Activated gamma-delta T cell treated with anti-CD3 and anti-CD28 coated beads, Interleukin-2, amount 50 U/mL, for 16 hours (primary cell): ENCODE measurements at regions not wholly inside any gene's neighbourhood (a gene's known extent, or its start where the extent isn't known, plus 50 kb on each side); places are given as distances from the start of the nearest gene placed in this dataset.
"Not testable (repeated sequence)": the region's sequence is repeated elsewhere in the genome, so short reads cannot be mapped to it uniquely, and the experiment has no call there.

Experiments used
- DNase-seq: peaks from one replicate; pipeline ENCODE4 v3.0.0-alpha.2; 2020; ENCODE audit warnings: low read depth

DNA sequence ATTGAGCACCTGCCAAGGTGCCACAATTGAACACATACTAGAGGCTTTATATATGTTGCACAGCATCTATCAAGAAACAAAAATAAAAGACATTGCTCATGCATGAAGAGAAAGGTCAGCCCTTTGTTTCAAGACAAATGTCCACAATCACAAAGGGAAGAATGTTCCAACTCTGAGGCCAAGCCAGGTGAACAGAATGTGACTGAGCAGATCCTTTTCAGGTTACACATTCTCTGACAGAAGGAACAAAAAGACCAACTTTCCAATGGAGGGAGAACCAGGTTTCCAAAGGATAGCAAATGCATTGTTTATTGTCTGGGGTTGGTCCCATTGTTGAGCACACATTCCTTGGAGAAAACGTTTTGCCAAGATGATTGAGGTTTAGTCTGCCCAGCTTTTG lies 50.2 kb upstream of the FAM174B start:
- DNase-seq: no peak

DNA sequence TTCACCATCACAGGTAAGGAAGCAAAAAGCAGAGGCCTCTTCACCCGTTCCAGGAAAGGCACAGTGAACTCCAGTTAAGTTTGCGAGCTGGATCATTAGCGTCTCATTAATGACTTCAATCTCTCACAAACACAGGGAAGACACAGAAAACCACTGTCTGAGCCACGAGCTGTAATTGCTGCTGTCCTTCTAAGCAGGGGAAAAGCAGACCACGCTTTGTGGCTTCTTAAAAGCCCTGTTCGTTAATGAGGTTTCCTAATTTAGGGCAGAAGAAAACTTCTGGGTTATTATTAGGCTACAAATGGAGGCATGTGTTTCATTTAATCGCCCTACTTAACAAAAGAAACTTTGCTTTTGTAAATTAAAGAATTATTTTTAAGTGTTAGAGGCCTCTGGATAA lies 50.6 kb upstream of the FAM174B start:
- DNase-seq: no peak

DNA sequence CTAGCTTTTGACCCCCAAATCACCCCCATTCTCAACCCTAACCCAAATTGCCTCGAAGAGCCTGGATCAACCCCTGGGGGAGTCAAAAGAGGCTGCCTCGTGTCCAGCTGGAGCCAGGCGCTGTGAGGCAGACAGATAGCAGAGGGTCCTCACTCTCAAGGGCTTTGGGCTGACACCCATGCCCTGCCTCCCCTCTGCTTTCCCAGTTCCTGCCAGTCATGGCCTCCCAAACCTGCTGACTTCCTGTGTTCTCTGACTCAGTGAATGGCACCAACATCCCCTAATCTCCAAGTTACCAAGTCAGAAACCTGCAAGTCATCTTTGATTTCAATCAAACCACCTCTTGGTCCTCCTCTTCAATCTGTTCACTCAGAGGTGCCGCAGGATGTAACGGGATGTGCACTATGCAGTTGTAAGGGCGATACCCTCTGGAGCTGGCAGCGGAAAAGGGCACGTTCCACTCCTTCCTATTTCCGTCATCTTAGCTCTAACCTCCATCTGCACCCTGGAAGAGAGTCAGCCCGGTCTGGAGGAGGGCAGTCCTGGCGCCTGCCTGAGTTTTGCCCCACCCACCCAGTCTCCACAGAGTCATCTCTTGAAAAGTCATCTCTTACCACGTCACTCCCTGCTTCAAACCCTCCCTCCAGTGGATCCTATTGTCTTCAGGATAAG lies 52.4 kb upstream of the FAM174B start:
- no peak for DNase-seq

DNA sequence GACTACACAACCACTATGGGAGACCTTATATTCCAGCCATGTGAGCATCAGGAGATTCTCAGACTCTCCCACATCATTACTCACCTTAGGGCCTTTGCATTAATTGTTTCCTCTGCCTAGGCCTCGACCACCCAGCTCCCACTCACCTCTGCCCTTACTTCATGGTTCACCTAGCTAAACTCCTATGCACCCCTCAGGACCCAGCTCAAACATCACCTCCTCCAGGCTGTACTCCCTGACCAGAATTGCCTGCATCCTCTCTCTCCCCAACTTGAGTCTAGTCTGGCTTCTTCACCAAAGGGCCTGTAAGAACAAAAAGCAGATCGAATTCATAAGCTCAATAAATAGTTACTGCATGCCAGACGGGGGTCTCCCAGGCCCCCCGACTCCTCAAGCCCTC lies 53.1 kb upstream of the FAM174B start:
- no peak for DNase-seq

DNA sequence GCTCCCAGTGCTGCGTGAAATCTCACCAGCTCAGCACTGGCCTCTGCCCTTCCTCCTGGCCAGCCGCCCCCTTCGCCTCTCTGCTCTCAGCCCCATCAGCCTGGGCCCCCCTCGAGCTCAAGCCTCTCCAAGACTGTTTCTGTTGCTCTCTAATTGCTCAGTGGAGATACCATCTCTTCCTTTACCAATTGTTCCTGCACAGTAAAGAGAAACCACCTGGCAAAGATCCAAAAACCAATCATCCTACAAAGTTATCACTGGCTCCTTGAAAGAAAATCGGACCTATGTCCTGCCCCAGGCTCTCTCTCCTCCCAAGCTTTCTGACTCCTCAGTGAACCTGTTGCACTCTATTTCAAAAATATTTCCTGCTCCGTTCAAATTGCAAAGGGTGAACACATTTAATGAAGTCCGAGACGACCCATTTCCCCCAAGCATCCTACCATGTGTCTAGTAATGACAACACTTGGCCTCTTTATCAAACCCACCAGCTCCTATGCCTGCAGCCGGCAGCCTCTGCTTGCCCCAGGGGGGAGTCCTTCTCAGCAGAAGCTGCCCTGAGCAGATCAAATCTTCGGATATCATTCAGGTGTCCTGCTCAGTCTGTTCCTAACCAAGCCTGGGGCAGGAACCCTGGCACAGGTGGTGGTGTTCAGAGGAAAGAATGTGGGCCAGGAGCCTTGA lies 53.7 kb upstream of the FAM174B start:
- no peak for DNase-seq

DNA sequence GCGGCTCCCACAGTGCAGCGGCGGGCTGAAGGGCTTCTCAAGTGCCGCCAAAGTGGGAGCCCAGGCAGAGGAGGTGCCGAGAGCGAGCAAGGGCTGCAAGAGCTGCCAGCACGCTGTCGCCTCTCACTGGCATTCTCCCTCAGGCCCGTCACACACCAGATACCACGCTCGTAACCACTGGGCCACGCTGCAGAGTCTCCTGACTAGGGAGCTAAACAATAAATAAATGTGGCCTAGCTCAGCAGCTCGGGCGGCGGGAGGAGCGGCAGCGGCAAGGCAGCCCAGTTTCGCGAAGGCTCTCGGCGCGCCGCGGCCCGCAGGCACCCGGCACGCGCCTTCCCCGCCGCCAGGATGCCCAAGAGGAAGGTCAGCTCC lies 55.9 kb upstream of the FAM174B start:
- no peak for DNase-seq

DNA sequence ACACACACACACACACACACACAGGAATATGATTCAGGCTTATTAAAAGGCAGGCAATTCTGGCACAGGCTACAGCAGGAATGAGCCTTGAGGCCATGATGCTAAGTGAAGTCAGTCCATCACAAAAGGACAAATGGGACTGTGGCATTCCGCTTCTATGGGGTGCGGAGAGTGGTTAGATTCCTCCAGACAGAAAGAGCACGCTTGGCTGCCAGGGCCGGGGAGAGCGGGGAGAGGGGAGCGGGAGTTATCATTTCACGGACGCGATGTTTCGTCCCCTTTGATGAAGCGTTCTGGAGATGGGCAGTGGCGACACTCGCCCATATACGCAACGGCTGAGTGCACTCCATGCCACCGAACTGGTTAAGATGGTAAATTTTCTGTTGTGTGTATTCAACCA lies 58.5 kb upstream of the FAM174B start:
- DNase-seq: no peak

DNA sequence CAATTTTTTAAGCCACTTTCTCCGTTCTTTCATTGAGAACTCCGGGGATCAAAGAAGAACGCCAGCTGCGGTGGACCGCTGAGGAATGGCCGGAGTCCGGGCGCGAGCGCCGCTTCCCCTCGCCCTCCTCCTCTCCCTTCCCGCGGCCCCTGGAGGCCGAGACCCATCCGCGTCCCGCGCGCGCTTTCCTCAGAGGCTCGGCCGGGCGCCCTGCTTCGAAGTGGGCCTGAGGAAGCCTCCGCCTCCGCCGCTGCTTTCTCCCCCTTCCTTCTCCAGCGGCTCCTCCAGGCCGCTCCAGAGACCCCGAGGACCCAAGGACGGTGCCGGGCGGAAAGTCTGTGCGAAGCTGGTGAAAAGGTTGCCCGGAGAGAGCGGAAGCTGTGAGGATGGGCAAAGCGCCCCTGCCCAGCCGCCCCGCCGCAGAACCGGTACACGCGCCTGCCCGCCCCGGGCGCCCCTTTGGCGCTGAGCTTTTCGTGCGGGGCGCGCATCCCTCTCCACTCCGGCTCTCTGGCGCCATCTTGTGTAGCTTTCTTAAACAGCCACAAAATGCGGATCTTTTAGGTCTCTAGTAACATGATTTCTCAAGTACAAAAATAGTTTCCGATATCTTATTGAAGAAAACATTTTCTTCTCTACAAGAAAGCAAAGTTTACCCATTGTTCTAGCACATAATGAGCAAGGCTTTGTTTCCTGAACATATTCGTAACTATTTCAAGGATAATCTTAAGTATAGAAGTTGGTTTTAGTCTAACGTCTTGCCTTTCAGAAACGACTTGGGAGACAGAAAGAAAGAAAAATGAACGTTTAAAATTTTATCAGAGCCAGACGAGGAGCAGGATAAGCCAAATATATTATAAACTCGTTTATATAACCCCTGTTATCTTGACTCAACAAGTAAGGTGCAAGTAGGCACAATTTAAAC lies 59.2 kb upstream of the FAM174B start:
- peak; percentile 64 for DNase-seq

DNA sequence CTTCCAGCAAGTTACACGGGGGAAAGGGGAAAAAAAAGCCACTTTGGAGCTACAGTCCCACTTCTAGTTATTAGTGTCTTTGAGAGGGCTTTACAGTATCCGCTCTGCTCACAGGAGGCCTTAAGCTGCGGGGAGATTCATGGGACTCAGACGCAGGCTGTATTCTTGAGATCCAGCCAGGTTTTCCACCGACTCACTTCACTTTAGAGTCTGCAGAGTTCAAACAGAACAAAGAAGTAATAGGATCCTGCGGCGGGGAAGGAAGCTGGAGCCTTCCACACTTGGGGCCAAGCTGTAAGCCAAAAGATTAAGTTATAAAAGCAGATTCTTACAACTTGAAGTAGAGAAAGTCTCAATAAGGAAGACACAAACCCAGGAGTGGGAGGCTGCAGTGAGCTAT lies 60.2 kb upstream of the FAM174B start:
- no peak for DNase-seq

DNA sequence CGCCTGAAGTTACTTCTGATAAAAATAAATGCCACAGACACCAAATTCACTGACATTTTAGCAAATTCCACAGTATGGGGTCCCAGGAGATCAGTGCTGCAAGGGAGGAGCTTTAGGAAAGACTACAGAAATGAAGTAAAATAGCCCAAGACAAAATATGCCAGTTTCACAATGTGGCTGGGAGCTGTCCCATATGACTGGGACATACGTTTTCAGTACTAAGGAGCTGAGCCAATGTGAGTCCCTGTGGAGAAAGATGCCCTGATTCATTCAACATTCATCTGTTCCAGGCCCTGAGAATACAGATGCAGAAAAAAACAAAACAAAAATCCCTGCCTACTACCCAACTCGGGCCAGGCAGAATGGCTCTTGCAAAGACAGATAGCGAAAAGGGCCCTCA lies 63.4 kb upstream of the FAM174B start:
- DNase-seq: no peak

DNA sequence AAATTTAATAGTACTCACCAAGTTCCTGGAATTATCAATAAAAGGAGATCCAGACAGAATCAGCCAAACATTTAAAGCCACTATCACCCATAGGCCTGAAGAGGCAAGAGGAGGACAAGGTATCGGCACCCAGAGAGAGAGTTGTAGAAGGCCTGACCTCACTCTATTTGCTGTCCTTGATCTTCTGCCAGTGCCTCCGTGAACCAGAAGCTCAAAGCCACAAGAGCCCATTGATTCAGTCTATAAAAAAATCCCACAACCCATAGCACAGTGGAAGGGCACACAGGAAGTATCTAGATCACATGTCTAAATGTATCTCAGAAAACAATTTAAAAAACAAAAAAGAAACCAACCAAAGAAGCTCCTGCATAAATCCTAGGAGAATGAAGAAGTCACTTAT lies 68.6 kb upstream of the FAM174B start:
- no peak for DNase-seq

DNA sequence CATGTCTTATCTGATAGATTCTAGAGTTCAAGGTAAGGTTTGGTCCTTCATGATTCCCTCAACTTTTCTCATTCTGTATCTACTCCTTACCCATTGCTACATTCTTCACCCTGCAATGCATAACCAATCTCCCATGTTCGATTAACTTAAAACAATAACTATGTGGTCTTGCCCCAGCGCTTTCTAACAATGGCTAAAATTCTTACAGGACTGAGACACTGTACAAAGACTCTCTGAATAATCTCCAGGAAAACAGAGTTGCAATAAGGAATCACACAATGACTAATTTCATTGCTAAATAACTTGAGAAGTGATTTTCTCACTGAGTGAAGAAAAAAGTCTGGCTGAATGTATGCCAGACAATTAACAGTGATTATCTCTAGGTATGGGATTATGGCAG lies 69.6 kb upstream of the FAM174B start:
- no peak for DNase-seq

DNA sequence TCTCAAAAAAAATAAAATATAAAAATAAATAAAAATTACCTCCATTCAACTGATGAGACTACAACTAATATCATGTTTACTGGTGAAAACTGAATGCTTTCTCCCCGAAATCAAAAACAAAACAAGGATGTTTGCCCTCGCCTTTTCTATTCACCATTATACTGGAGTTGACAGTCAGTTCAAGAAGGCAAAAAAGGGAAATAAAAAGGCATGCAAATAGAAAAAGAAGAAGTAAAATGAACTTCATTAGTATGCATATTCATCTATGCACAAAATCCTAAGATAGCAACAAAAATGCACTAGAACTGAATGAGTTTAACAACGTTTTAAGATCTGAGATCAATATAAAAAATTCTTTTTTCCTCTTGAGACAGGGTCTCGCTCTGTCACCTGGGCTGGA lies 72.7 kb upstream of the FAM174B start:
- no peak for DNase-seq

DNA sequence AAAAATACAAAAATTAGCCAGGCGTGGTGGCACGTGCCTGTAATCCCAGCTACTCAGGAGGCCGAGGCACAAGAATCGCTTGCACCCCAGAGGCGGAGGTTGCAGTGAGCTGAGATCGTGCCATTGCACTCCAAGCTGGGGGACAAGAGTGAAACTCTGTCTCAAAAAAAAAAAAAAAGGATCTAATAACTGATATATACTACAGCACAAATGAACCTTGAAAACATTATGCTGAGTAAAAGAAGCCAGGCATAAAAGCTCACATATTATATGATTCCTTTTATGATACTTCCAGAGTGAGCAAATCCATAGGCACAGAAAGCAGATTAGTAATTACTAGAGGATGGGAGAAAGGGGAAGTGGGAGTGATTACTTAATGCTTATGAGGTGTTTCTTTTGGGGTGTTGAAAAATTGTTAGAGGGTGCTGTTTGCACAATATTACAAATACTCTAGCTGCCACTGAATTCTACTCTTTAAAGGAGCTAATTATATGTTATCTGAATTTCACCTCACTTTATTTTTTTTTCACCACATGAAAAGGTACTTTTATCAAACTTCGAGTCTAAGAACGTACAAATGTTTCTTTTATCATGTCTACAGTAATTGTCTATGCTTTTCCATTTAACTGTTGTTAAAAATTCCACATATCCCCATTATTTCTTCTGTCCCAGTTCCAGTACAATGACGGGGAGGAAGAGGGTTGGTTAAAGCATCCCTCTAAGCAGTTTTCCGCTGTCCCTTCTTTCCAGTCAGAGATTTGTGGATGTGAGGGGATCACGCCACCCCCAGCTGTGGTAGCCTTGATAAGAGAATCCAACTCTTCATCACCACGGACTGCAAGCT lies 77.7 kb upstream of the FAM174B start:
- no peak for DNase-seq

DNA sequence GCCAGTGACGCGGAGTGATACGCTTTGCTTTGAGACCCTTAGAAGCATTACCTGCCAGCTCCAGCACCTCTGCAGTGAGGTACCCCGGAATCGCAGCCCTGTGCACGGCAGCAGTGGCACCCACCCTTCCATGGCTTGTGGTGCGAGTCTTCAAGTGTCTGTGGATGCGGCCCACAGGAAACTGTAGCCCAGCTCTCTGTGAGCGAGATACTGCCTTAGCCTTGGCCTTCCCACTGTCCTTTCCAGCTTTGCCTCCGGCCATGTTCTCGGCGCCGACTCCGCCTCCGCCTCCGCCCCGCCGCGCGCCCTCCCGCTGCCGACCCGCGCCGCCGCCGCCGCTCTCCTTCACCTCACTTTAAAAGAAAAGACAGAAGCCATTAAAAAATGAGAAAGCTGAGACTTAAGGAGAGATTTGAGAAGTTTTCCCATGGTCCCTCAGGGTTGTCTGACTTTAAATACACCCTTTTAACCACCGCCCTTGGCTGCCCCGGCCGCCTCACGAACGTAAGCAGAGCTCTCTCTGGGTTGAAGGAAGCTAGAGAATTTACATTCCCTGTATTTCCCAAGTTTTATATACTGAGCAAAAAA lies 78.5 kb upstream of the FAM174B start:
- DNase-seq: no peak

DNA sequence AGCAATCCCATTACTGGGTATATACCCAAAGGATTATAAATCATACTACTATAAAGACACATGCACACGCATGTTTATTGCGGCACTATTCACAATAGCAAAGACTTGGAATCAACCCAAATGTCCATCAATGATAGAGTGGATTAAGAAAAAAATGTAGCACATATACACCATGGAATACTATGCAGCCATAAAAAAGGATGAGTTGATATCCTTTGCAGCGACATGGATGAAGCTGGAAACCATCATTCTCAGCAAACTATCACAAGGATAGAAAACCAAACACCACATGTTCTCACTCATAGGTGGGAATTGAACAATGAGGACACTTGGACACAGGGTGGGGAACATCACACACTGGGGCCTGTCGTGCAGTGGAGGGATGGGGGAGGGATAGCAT lies 83.7 kb upstream of the FAM174B start:
- not testable (repeated sequence) for DNase-seq

DNA sequence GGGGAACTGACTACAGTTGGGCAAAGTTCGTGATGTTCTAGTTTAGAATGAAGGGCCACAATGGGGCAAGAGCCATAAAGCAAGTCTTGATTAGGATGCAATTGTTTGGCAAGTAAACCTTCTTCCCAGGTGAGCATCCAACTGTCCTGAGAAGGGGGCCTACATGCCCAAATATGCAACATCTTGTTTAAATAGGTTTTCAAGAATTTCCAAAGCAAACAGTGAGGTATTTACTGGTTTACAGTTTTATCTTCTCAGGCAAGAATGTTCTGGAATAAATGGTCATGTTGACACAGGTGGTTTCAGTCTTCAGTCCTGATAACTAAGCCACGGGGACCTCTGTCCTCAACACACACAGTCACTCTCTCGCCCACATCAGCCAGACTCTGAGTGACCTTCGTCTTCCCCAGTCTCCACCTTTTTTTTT lies 90.3 kb upstream of the FAM174B start:
- DNase-seq: no peak

DNA sequence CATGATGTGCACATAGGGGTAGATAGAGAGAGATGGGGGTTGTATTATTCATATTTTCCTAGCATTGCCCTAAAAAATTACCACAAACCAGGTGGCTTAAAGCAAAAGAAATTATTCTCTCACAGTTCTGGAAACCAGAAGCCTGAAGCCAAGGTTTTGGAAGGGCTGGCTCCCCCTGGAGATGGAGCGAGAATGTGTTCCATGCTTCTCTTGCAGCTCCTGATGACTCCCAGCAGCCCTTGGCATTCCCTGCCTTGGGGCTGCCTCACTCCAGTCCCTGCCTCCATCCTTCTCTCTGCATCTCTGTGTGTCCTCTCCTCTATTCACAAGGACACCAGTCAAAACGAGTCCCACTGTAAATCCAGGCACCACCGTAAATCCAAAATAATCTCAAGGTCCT lies 91.5 kb upstream of the FAM174B start:
- DNase-seq: no peak

DNA sequence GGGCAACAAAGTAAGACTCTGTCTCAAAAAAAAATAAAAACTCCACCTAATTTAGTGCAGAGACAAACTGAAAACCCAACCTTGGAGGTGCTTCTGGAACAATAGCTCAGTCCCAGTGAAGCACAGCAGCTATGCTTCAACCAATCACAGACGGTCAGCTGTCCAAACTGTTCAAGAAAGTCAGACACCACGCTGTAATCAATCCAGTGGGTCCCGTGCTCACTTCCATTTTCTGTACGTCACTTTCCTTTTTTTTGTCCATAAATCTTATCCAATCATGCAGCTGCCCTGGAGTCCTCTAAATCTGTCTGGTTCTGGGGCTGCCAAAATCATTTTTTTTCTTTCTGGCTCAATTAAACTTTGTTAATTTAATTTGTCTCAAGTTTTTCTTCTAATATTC lies 93.6 kb upstream of the FAM174B start:
- DNase-seq: no peak

DNA sequence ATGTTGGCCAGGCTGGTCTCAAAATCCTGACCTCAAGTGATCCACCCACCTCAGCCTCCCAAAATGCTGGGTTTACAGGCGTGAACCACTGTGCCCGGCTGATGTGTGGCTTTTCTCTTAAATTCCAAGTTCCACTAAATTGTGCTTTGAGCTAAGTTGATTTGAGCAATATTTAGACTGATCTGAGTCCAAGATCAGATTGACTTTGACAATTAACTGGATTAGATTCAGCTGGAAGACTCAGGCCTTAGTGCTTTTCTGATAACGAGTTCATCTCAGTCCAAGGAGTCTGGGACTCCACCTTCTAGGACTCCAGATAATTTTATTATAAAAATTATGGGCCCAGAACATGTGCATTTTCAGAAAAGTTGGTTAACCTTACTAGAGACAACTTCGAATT lies 94.4 kb upstream of the FAM174B start:
- DNase-seq: no peak

DNA sequence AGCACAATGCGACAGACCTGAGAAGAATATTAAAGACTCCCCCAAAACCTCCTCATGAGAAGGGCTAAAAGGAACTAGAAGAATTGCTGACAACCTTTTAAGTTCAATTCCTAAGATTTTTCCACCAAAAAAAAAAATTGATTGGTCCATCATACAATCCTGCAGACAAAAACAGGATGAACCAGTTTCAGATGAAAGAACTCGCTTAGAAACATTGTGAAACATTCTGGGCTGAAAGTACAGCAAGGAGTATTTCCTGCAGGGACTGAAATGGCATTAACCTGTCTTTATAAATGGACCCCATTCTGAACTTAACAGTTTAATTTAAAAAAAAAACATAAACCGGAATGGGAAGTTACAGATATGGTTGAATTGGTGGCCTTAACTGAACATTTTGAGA lies 96.0 kb upstream of the FAM174B start:
- DNase-seq: no peak

DNA sequence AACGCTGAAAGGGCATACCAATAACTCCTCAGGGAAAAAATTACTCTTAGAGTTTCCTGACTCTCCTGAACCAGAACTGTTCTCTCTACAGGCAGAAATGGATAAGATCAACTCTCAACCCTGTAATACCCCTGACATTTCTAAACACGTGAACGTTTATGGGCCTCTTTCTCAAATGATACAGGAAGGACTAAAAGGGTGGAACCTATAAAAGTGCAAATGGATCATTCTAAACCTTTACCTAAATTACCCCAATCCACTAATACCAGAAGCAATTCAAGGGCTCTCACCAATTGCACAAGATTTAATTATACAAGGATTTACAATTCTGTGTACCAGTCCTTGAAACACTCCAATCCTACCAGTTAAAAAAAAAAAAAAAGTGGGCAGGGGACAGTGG lies 98.0 kb upstream of the FAM174B start:
- no peak for DNase-seq
